ENCODE measurements at regions not wholly inside any gene's neighbourhood (a gene's known extent, or its start where the extent isn't known, plus 50 kb on each side); places are given as distances from the start of the nearest gene placed in this dataset.

GRCh38 chr16:86975445-86975844, 341.7 kb downstream of the C16orf95 start:
- Histone ChIP-seq H3K4me3 (ENCODE audit: low read length) (no peak overlapping the region), H3K27me3 (ENCODE audit: low read depth, low read length) (no peaks in the 10 kb centered on the region), H3K27ac (ENCODE audit: low read length) (no peak overlapping the region), H4K20me1 (ENCODE audit: insufficient read depth, low read length) (no peaks in the 10 kb centered on the region), H3K36me3 (replicated peaks; ENCODE audit: low read depth, low read length) (no peaks in the 10 kb centered on the region), H3K4me1 (ENCODE audit: low read length) (no peaks in the 10 kb centered on the region), H3K4me2 (ENCODE audit: low read length) (no peak overlapping the region), H3K9ac (ENCODE audit: low read length) (no peak overlapping the region), H3K79me2 (ENCODE audit: low read length) (no peaks in the 10 kb centered on the region), H2AFZ (ENCODE audit: low read depth, low read length) (no peak overlapping the region), H3K9me3 (ENCODE audit: insufficient read depth, low read length) (no peaks in the 10 kb centered on the region)
- TF ChIP-seq EZH2phosphoT487 (IDR thresholded peaks at IDR 0.05; ENCODE audit: low read depth) (no peak), CTCF (IDR thresholded peaks at IDR 0.05; ENCODE audit: low read depth, low read length) (no peak)

GRCh38 chr16:86977076-86977676, 340.0 kb downstream of the C16orf95 start:
- Histone ChIP-seq H3K36me3 (replicated peaks; ENCODE audit: low read depth, low read length) (no peaks in the 10 kb centered on the region), H3K79me2 (ENCODE audit: low read length) (no peaks in the 10 kb centered on the region), H4K20me1 (ENCODE audit: insufficient read depth, low read length) (no peaks in the 10 kb centered on the region), H3K9ac (ENCODE audit: low read length) (no peak overlapping the region), H3K4me3 (ENCODE audit: low read length) (no peak overlapping the region), H3K4me2 (ENCODE audit: low read length) (no peak overlapping the region), H2AFZ (ENCODE audit: low read depth, low read length) (no peak overlapping the region), H3K4me1 (ENCODE audit: low read length) (no peaks in the 10 kb centered on the region), H3K27me3 (ENCODE audit: low read depth, low read length) (no peaks in the 10 kb centered on the region), H3K9me3 (ENCODE audit: insufficient read depth, low read length) (no peaks in the 10 kb centered on the region), H3K27ac (ENCODE audit: low read length) (no peak overlapping the region)
- no peak for TF ChIP-seq CTCF (IDR thresholded peaks at IDR 0.05; ENCODE audit: low read depth, low read length)
- no peak for TF ChIP-seq EZH2phosphoT487 (IDR thresholded peaks at IDR 0.05; ENCODE audit: low read depth)

- Histone ChIP-seq H3K27ac (ENCODE audit: low read length) (no peak overlapping the region), H3K4me1 (ENCODE audit: low read length) (no peaks in the 10 kb centered on the region), H3K9ac (ENCODE audit: low read length) (no peak overlapping the region), H3K4me2 (ENCODE audit: low read length) (no peak overlapping the region), H3K79me2 (ENCODE audit: low read length) (no peaks in the 10 kb centered on the region), H2AFZ (ENCODE audit: low read depth, low read length) (no peak overlapping the region), H4K20me1 (ENCODE audit: insufficient read depth, low read length) (no peaks in the 10 kb centered on the region), H3K36me3 (replicated peaks; ENCODE audit: low read depth, low read length) (no peaks in the 10 kb centered on the region), H3K9me3 (ENCODE audit: insufficient read depth, low read length) (no peaks in the 10 kb centered on the region), H3K27me3 (ENCODE audit: low read depth, low read length) (no peaks in the 10 kb centered on the region), H3K4me3 (ENCODE audit: low read length) (no peak overlapping the region)
- TF ChIP-seq EZH2phosphoT487 (IDR thresholded peaks at IDR 0.05; ENCODE audit: low read depth) (no peak), CTCF (IDR thresholded peaks at IDR 0.05; ENCODE audit: low read depth, low read length) (no peak)
Measured at GRCh38 chr16:86978445-86979030, 338.7 kb downstream of the C16orf95 start.

GRCh38 chr16:86979061-86979460, 338.1 kb downstream of the C16orf95 start:
- no peaks in the 10 kb centered on the region for H3K4me1 ChIP-seq (ENCODE audit: low read length)
- H4K20me1 ChIP-seq (ENCODE audit: insufficient read depth, low read length), result no peaks in the 10 kb centered on the region
- H3K36me3 ChIP-seq (replicated peaks; ENCODE audit: low read depth, low read length), result no peaks in the 10 kb centered on the region
- H3K4me2 ChIP-seq (ENCODE audit: low read length), result no peak overlapping the region
- H3K9ac ChIP-seq (ENCODE audit: low read length), result no peak overlapping the region
- H3K79me2 ChIP-seq (ENCODE audit: low read length), result no peaks in the 10 kb centered on the region
- no peak overlapping the region for H3K4me3 ChIP-seq (ENCODE audit: low read length)
- TF ChIP-seq EZH2phosphoT487 (IDR thresholded peaks at IDR 0.05; ENCODE audit: low read depth) (no peak), CTCF (IDR thresholded peaks at IDR 0.05; ENCODE audit: low read depth, low read length) (no peak)
- no peak overlapping the region for H2AFZ ChIP-seq (ENCODE audit: low read depth, low read length)
- H3K9me3 ChIP-seq (ENCODE audit: insufficient read depth, low read length), result no peaks in the 10 kb centered on the region
- no peak overlapping the region for H3K27ac ChIP-seq (ENCODE audit: low read length)
- H3K27me3 ChIP-seq (ENCODE audit: low read depth, low read length), result no peaks in the 10 kb centered on the region
